GM23248 (cell line): ENCODE measurements at regions not wholly inside any gene's neighbourhood (a gene's known extent, or its start where the extent isn't known, plus 50 kb on each side); places are given as distances from the start of the nearest gene placed in this dataset.

Source experiments
- DNase-seq: peaks from one replicate; pipeline ENCODE4 v3.0.0-alpha.2; 2015
- H2AFZ ChIP-seq: fragments of 200-600 bp; sonication (generic); 2 replicates; pipeline ENCODE4 v1.6.1; 2016; ENCODE audit warnings: antibody characterized with exemption
- H3F3A ChIP-seq: fragments of 200-600 bp; sonication (generic); 2 replicates; pipeline ENCODE4 v1.6.1; 2016; ENCODE audit warnings: mild to moderate bottlenecking, antibody characterized with exemption, mixed run types; ENCODE audit not compliant: insufficient read depth
- H3K27ac ChIP-seq: fragments of 200-600 bp; sonication (generic); 2 replicates; pipeline ENCODE4 v1.5.1; 2016; ENCODE audit warnings: mild to moderate bottlenecking
- H3K27me3 ChIP-seq: fragments of 200-600 bp; sonication (generic); replicated peaks from 2 replicates; pipeline ENCODE4 v1.6.1; 2016; ENCODE audit warnings: mild to moderate bottlenecking; ENCODE audit not compliant: insufficient read depth
- H3K36me3 ChIP-seq: fragments of 200-600 bp; sonication (generic); 2 replicates; pipeline ENCODE4 v1.6.1; 2016; ENCODE audit warnings: low read depth, mild to moderate bottlenecking
- H3K4me1 ChIP-seq: fragments of 200-600 bp; sonication (generic); 2 replicates; pipeline ENCODE4 v1.6.1; 2016; ENCODE audit warnings: mild to moderate bottlenecking; ENCODE audit not compliant: insufficient read depth
- H3K4me2 ChIP-seq: fragments of 200-600 bp; sonication (generic); one replicate; pipeline ENCODE4 v1.6.1; 2016; ENCODE audit warnings: mild to moderate bottlenecking; ENCODE audit not compliant: unreplicated experiment
- H3K4me3 ChIP-seq: fragments of 200-600 bp; sonication (generic); 2 replicates; pipeline ENCODE4 v1.5.1; 2016; ENCODE audit warnings: mild to moderate bottlenecking
- H3K79me2 ChIP-seq: fragments of 200-600 bp; sonication (generic); 2 replicates; pipeline ENCODE4 v1.6.1; 2016; ENCODE audit warnings: mild to moderate bottlenecking; ENCODE audit not compliant: insufficient read depth
- H3K9ac ChIP-seq: fragments of 200-600 bp; sonication (generic); 2 replicates; pipeline ENCODE4 v1.6.1; 2016; ENCODE audit warnings: mild to moderate bottlenecking
- H3K9me2 ChIP-seq: fragments of 200-600 bp; sonication (generic); 2 replicates; pipeline ENCODE4 v1.6.1; 2016; ENCODE audit warnings: mixed run types, mild to moderate bottlenecking, moderate library complexity; ENCODE audit not compliant: insufficient read depth
- H3K9me3 ChIP-seq: fragments of 200-600 bp; sonication (generic); one replicate; pipeline ENCODE4 v1.6.1; 2017; ENCODE audit warnings: low read depth
- H4K20me1 ChIP-seq: fragments of 200-600 bp; sonication (generic); 2 replicates; pipeline ENCODE4 v1.6.0; 2016; ENCODE audit not compliant: insufficient read depth
- EZH2 ChIP-seq: fragments of 200-600 bp; sonication (generic); IDR thresholded peaks from 2 replicates; pipeline ENCODE4 v1.6.1; 2018; ENCODE audit warnings: antibody characterized with exemption, mild to moderate bottlenecking; ENCODE audit not compliant: insufficient read depth, poor library complexity, severe bottlenecking
- EZH2phosphoT487 ChIP-seq: fragments of 200-600 bp; sonication (generic); IDR thresholded peaks from 2 replicates; pipeline ENCODE4 v1.6.1; 2018; ENCODE audit warnings: antibody characterized with exemption, moderate library complexity, mild to moderate bottlenecking, low read depth; ENCODE audit not compliant: insufficient read depth
- WGBS, 2 experiments: methylation state at CpG; one replicate each; pipeline ENCODE4 v1.1.6; 2015 to 2017; ENCODE audit warnings: low lambda C conversion rate in 2 of 2, low coverage in 1 of 2; ENCODE audit errors: missing lambda C conversion rate in 2 of 2; 5-methylcytosine and 5-hydroxymethylcytosine counted together
- in situ Hi-C: fragments of 300-500 bp; cut with MboI; formaldehyde crosslinking; loops from 2 replicates; pipeline ENCODE4 v1.15.0; 2020

DNA sequence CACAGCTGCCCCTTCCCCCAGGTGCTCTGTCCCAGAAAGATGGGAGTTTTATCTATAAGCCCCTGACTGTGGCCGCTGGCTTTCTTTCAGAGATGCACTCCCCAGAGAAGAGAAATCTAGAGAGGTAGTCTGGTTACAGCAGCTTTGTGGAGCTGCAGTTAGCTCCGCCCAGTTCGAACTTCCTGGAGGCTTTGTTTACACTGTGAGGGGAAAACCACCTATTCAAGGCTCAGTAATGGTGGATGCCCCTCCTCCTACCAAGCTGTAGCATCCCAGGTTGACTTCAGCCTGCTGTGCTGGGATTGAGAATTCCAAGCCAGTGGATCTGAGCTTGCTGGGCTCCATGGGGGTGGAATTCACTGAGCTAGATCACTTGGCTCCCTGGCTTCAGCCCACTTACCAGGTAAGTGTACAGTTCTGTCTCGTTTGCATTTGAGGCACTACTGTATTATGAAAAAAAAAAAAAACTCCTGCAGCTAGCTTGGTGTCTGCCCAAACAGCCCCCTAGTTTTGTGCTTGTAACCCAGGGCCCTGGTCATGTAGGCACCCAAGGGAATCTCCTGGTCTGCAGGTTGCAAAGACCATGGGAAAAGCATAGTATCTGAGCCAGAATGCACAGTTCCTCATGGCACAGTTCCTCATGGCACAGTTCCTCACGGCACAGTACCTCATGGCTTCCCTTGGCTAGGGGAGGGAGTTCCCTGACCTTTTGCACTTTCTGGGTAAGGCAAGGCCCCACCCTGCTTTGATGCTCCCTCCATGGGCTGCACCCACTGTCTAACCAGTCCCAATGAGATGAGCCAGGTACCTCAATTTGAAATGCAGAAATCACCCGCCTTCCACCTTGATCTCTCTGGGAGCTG, 275.0 kb downstream of the CENPW start:
- no peaks in the 10 kb centered on the region for H3K4me1 ChIP-seq
- WGBS, 2 experiments = 35 to 52% methylated on average over 6 of the region's 6 CpGs
- H4K20me1 ChIP-seq = no peaks in the 10 kb centered on the region
- no peak overlapping the region for H3K4me2 ChIP-seq
- H3K36me3 ChIP-seq = no peaks in the 10 kb centered on the region
- TF ChIP-seq EZH2phosphoT487 (no peak), EZH2 (no peak)
- no peaks in the 10 kb centered on the region for H3K79me2 ChIP-seq
- H3K27me3 ChIP-seq = no peaks in the 10 kb centered on the region
- H3K9me2 ChIP-seq = no peaks in the 10 kb centered on the region
- no peaks in the 10 kb centered on the region for H3F3A ChIP-seq
- no peak for DNase-seq
- no peak overlapping the region for H3K9ac ChIP-seq
- H2AFZ ChIP-seq = no peak overlapping the region
- H3K27ac ChIP-seq = no peak overlapping the region
- in situ Hi-C loops = no loop called here
- no peak overlapping the region for H3K4me3 ChIP-seq
- H3K9me3 ChIP-seq = no peaks in the 10 kb centered on the region

GRCh38 chr6:126616866-126617265, 277.0 kb downstream of the CENPW start:
- 54 to 55% methylated on average over 2 of the region's 2 CpGs for WGBS, 2 experiments
- DNase-seq = no peak
- no peak overlapping the region for H3K27ac ChIP-seq
- H3K79me2 ChIP-seq = no peaks in the 10 kb centered on the region
- H3F3A ChIP-seq = no peaks in the 10 kb centered on the region
- TF ChIP-seq EZH2phosphoT487 (no peak), EZH2 (no peak)
- no peaks in the 10 kb centered on the region for H3K36me3 ChIP-seq
- no peak overlapping the region for H3K4me3 ChIP-seq
- no peak overlapping the region for H3K9ac ChIP-seq
- in situ Hi-C loops = no loop called here
- no peaks in the 10 kb centered on the region for H3K9me2 ChIP-seq
- no peak overlapping the region for H3K4me2 ChIP-seq
- no peaks in the 10 kb centered on the region for H3K4me1 ChIP-seq
- H4K20me1 ChIP-seq = no peaks in the 10 kb centered on the region
- H3K27me3 ChIP-seq = no peaks in the 10 kb centered on the region
- H2AFZ ChIP-seq = no peak overlapping the region
- no peaks in the 10 kb centered on the region for H3K9me3 ChIP-seq

GRCh38 chr6:126618639-126619343, 278.9 kb downstream of the CENPW start:
- Histone ChIP-seq H3K9ac (no peak overlapping the region), H3K9me3 (no peaks in the 10 kb centered on the region), H3K4me2 (no peak overlapping the region), H3K27ac (no peak overlapping the region), H3K36me3 (no peaks in the 10 kb centered on the region), H2AFZ (no peak overlapping the region), H3K27me3 (no peaks in the 10 kb centered on the region), H3K4me3 (no peak overlapping the region), H4K20me1 (no peaks in the 10 kb centered on the region), H3F3A (no peaks in the 10 kb centered on the region), H3K4me1 (no peaks in the 10 kb centered on the region), H3K79me2 (no peaks in the 10 kb centered on the region), H3K9me2 (no peaks in the 10 kb centered on the region)
- DNase-seq = no peak
- in situ Hi-C loops = no loop called here
- TF ChIP-seq EZH2phosphoT487 = no peak
- no peak for TF ChIP-seq EZH2
- WGBS, 2 experiments = 31 to 42% methylated on average over 1 of the region's 1 CpG

DNA sequence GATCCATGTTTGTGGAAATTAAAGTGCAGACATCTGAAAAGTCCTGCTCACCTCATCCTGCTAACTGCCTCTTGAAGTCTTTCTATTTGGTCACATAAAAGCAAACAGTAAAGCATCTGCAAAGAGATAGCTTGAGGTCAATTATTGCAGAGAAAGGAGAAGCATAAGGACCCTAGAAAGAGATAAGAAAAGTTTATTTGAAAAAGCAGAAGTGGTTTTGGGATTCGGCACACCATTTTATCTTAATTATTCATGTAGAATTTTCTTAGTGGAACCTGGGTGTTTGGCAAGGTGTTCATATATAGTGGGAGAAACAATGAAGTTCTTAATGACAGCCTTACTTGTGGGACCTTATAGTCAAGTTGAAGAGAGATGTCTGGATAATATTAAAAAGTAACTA, 280.8 kb downstream of the CENPW start:
- H3K4me2 ChIP-seq = no peak overlapping the region
- H3F3A ChIP-seq = no peaks in the 10 kb centered on the region
- no peaks in the 10 kb centered on the region for H3K4me1 ChIP-seq
- H3K4me3 ChIP-seq = no peak overlapping the region
- 20 to 43% methylated on average over 1 of the region's 1 CpG for WGBS, 2 experiments
- no peak overlapping the region for H2AFZ ChIP-seq
- in situ Hi-C loops = no loop called here
- no peak overlapping the region for H3K9ac ChIP-seq
- TF ChIP-seq EZH2 (no peak), EZH2phosphoT487 (no peak)
- H3K36me3 ChIP-seq = no peaks in the 10 kb centered on the region
- H3K9me2 ChIP-seq = 0 out of 2 replicates have a peak, but pooled peaks cover 2% of the 10 kb centered on the region
- no peaks in the 10 kb centered on the region for H3K79me2 ChIP-seq
- no peaks in the 10 kb centered on the region for H4K20me1 ChIP-seq
- no peaks in the 10 kb centered on the region for H3K9me3 ChIP-seq
- no peak for DNase-seq
- H3K27me3 ChIP-seq = no peaks in the 10 kb centered on the region
- H3K27ac ChIP-seq = no peak overlapping the region
